ENCODE measurements at regions not wholly inside any gene's neighbourhood (a gene's known extent, or its start where the extent isn't known, plus 50 kb on each side); places are given as distances from the start of the nearest gene placed in this dataset.

GRCh38 chr2:58479535-58480140 lies 238.5 kb upstream of the FANCL start:
- no peak for TF ChIP-seq KDM1A (IDR thresholded peaks at IDR 0.05; ENCODE audit: borderline replicate concordance, low read length)
- TF ChIP-seq EZH2 (IDR thresholded peaks at IDR 0.05; ENCODE audit: low read depth, low read length, severe bottlenecking), result no peak
- no peak for TF ChIP-seq CEBPB (IDR thresholded peaks at IDR 0.05; ENCODE audit: low read depth, low read length)
- no peak for TF ChIP-seq RFX5 (IDR thresholded peaks at IDR 0.05; ENCODE audit: borderline replicate concordance, low read depth, low read length)
- TF ChIP-seq, protein P1, sequence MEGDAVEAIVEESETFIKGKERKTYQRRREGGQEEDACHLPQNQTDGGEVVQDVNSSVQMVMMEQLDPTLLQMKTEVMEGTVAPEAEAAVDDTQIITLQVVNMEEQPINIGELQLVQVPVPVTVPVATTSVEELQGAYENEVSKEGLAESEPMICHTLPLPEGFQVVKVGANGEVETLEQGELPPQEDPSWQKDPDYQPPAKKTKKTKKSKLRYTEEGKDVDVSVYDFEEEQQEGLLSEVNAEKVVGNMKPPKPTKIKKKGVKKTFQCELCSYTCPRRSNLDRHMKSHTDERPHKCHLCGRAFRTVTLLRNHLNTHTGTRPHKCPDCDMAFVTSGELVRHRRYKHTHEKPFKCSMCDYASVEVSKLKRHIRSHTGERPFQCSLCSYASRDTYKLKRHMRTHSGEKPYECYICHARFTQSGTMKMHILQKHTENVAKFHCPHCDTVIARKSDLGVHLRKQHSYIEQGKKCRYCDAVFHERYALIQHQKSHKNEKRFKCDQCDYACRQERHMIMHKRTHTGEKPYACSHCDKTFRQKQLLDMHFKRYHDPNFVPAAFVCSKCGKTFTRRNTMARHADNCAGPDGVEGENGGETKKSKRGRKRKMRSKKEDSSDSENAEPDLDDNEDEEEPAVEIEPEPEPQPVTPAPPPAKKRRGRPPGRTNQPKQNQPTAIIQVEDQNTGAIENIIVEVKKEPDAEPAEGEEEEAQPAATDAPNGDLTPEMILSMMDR (IDR thresholded peaks at IDR 0.05; ENCODE audit: control extremely low read depth in 1 of 3, insufficient read depth in 1 of 3, low read depth in 1 of 3, low read length in 3 of 3), result peak in 2 of 3 experiments; percentile 9 to 25; a peak in 1 of 4 replicates
- TF ChIP-seq POLR2A (IDR thresholded peaks at IDR 0.05; ENCODE audit: control extremely low read depth in 1 of 2, low read depth in 2 of 2, low read length in 2 of 2), result no peak
- TF ChIP-seq EGR1 (IDR thresholded peaks at IDR 0.05; ENCODE audit: borderline replicate concordance, low read depth, low read length), result no peak
- TF ChIP-seq TEAD4 (IDR thresholded peaks at IDR 0.05; ENCODE audit: low read depth, low read length), result no peak
